GM23338 (cell line): ENCODE measurements at regions not wholly inside any gene's neighbourhood (a gene's known extent, or its start where the extent isn't known, plus 50 kb on each side); places are given as distances from the start of the nearest gene placed in this dataset.

Experiments
- ATAC-seq: fragments of 200-7000 bp; cut with Tn5 transposase; 3 replicates; pipeline ENCODE4 v1.9.1; 2020
- DNase-seq: peaks from one replicate; pipeline ENCODE4 v3.0.0-alpha.2; 2015; ENCODE audit warnings: low spot score
- H2AFZ ChIP-seq: fragments of 200-600 bp; sonication (generic); 2 replicates; pipeline ENCODE4 v1.8.0; 2016; ENCODE audit warnings: antibody characterized with exemption, mild to moderate bottlenecking, moderate library complexity
- H3F3A ChIP-seq: fragments of 200-600 bp; sonication (generic); replicated peaks from 2 replicates; pipeline ENCODE4 v1.8.0; 2017; ENCODE audit warnings: antibody characterized with exemption, mixed run types, low read depth
- H3K27ac ChIP-seq: fragments of 200-600 bp; sonication (generic); 2 replicates; pipeline ENCODE4 v1.6.1; 2016; ENCODE audit warnings: low read depth
- H3K27me3 ChIP-seq: fragments of 200-600 bp; sonication (generic); 2 replicates; pipeline ENCODE4 v1.8.0; 2016; ENCODE audit warnings: mild to moderate bottlenecking, mixed run types, moderate library complexity; ENCODE audit not compliant: insufficient read depth
- H3K36me3 ChIP-seq: fragments of 200-600 bp; sonication (generic); 2 replicates; pipeline ENCODE4 v1.8.0; 2016; ENCODE audit warnings: mild to moderate bottlenecking; ENCODE audit not compliant: insufficient read depth
- H3K4me1 ChIP-seq: fragments of 200-600 bp; sonication (generic); 2 replicates; pipeline ENCODE4 v1.8.0; 2016; ENCODE audit warnings: mild to moderate bottlenecking, moderate library complexity; ENCODE audit not compliant: insufficient read depth
- H3K4me2 ChIP-seq: fragments of 200-600 bp; sonication (generic); 2 replicates; pipeline ENCODE4 v1.7.1; 2017; ENCODE audit warnings: mixed run types
- H3K4me3 ChIP-seq: fragments of 200-600 bp; sonication (generic); 2 replicates; pipeline ENCODE4 v1.6.1; 2016; ENCODE audit warnings: mixed run types
- H3K79me2 ChIP-seq: fragments of 200-600 bp; sonication (generic); replicated peaks from 2 replicates; pipeline ENCODE4 v1.8.0; 2017; ENCODE audit warnings: mild to moderate bottlenecking; ENCODE audit not compliant: insufficient read depth
- H3K9me2 ChIP-seq: fragments of 200-600 bp; sonication (generic); 2 replicates; pipeline ENCODE4 v1.8.0; 2017; ENCODE audit not compliant: insufficient read depth
- H4K20me1 ChIP-seq: fragments of 200-600 bp; sonication (generic); replicated peaks from 2 replicates; pipeline ENCODE4 v1.8.0; 2017; ENCODE audit warnings: mild to moderate bottlenecking; ENCODE audit not compliant: insufficient read depth
- H3K27ac Mint-ChIP-seq: 2 replicates; pipeline ENCODE4 v1.8.0; 2020; ENCODE audit warnings: inconsistent platforms, mild to moderate bottlenecking, moderate library complexity, mixed read lengths
- H3K27me3 Mint-ChIP-seq: 3 replicates; pipeline ENCODE4 v1.8.0; 2022; ENCODE audit warnings: low read depth, mild to moderate bottlenecking, moderate library complexity, mixed read lengths, inconsistent platforms; ENCODE audit not compliant: insufficient read depth, poor library complexity
- H3K36me3 Mint-ChIP-seq: 3 replicates; pipeline ENCODE4 v1.8.0; 2021; ENCODE audit warnings: low read depth, mild to moderate bottlenecking, inconsistent platforms, moderate library complexity, mixed read lengths
- H3K4me1 Mint-ChIP-seq: 3 replicates; pipeline ENCODE4 v1.8.0; 2020; ENCODE audit warnings: mild to moderate bottlenecking, inconsistent platforms, mixed read lengths
- H3K4me3 Mint-ChIP-seq: 3 replicates; pipeline ENCODE4 v1.8.0; 2021; ENCODE audit warnings: moderate library complexity, mild to moderate bottlenecking, inconsistent platforms, mixed read lengths
- H3K9me3 Mint-ChIP-seq: 3 replicates; pipeline ENCODE4 v1.8.0; 2020; ENCODE audit warnings: moderate library complexity, mild to moderate bottlenecking, inconsistent platforms, mixed read lengths
- CREB1 ChIP-seq: fragments of 250-450 bp; sonication (Bioruptor Pico); IDR thresholded peaks from 2 replicates; pipeline ENCODE4 v1.5.0; 2020; ENCODE audit warnings: low read depth, mild to moderate bottlenecking, moderate library complexity
- ETS1 ChIP-seq: IDR thresholded peaks from 2 replicates; pipeline ENCODE4 v1.6.1; 2016; ENCODE audit warnings: antibody characterized with exemption
- EZH2 ChIP-seq: fragments of 200-600 bp; sonication (generic); IDR thresholded peaks from one replicate; pipeline ENCODE4 v1.8.0; 2017; ENCODE audit warnings: antibody characterized with exemption, mild to moderate bottlenecking, low read depth; ENCODE audit not compliant: unreplicated experiment
- EZH2phosphoT487 ChIP-seq: fragments of 200-600 bp; sonication (generic); IDR thresholded peaks from one replicate; pipeline ENCODE4 v1.8.1; 2018; ENCODE audit warnings: antibody characterized with exemption; ENCODE audit not compliant: unreplicated experiment
- JUNB ChIP-seq: IDR thresholded peaks from one replicate; pipeline ENCODE4 v1.6.1; 2016; ENCODE audit warnings: antibody characterized with exemption; ENCODE audit not compliant: unreplicated experiment
- NANOG ChIP-seq: IDR thresholded peaks from 2 replicates; pipeline ENCODE4 v1.6.1; 2016; ENCODE audit warnings: antibody characterized with exemption, borderline replicate concordance
- POLR2AphosphoS5 ChIP-seq: IDR thresholded peaks from 2 replicates; pipeline ENCODE4 v1.6.1; 2016; ENCODE audit warnings: antibody characterized with exemption, low read depth
- REST ChIP-seq: IDR thresholded peaks from one replicate; pipeline ENCODE4 v1.6.1; 2018; ENCODE audit warnings: antibody characterized with exemption; ENCODE audit not compliant: unreplicated experiment
- ZNF114 ChIP-seq: fragments of 250-450 bp; sonication (Bioruptor Pico); IDR thresholded peaks from 2 replicates; pipeline ENCODE4 v1.5.0; 2020; ENCODE audit warnings: mild to moderate bottlenecking, moderate library complexity
- TF ChIP-seq, protein P1 (sequence below), 2 experiments: fragments of 200-600 bp in 1 of 2; sonication (generic) in 1 of 2; conservative IDR thresholded peaks; 2 replicates each; pipeline versions ENCODE4 v1.5.1 to v1.6.1; 2016 to 2017; ENCODE audit warnings: antibody characterized with exemption in 2 of 2, low read depth in 2 of 2, mild to moderate bottlenecking in 2 of 2, moderate library complexity in 1 of 2

- Histone ChIP-seq H3K79me2 (no peaks in the 10 kb centered on the region), H4K20me1 (no peaks in the 10 kb centered on the region), H2AFZ (no peak overlapping the region), H3K9me2 (no peaks in the 10 kb centered on the region), H3F3A (no peaks in the 10 kb centered on the region), H3K27ac (no peak overlapping the region), H3K4me2 (peak overlapping the region; percentile 82), H3K4me1 (no peaks in the 10 kb centered on the region; the same call in 1 of the 2 replicates), H3K27me3 (0 out of 2 replicates have a peak, but pooled peaks cover 9% of the 10 kb centered on the region), H3K36me3 (no peaks in the 10 kb centered on the region), H3K4me3 (peak overlapping the region; percentile 51)
- Mint-ChIP-seq H3K36me3 (peaks cover 3% of the 10 kb centered on the region; the same call in 1 of the 3 replicates), H3K27ac (no peak overlapping the region), H3K4me1 (peaks cover 3% of the 10 kb centered on the region; the same call in 1 of the 3 replicates), H3K9me3 (peaks cover 5% of the 10 kb centered on the region), H3K27me3 (peaks cover 22% of the 10 kb centered on the region), H3K4me3 (peak overlapping the region; percentile 78)
- ATAC-seq = peak; percentile 8; the same call in 1 of the 3 replicates
- no peak for DNase-seq
- TF ChIP-seq POLR2AphosphoS5 (no peak), ETS1 (no peak), CREB1 (CRISPR knock-in tag) (no peak), NANOG (no peak), REST (no peak), ZNF114 (no peak), JUNB (no peak), EZH2phosphoT487 (no peak), EZH2 (no peak)
- TF ChIP-seq, protein P1, sequence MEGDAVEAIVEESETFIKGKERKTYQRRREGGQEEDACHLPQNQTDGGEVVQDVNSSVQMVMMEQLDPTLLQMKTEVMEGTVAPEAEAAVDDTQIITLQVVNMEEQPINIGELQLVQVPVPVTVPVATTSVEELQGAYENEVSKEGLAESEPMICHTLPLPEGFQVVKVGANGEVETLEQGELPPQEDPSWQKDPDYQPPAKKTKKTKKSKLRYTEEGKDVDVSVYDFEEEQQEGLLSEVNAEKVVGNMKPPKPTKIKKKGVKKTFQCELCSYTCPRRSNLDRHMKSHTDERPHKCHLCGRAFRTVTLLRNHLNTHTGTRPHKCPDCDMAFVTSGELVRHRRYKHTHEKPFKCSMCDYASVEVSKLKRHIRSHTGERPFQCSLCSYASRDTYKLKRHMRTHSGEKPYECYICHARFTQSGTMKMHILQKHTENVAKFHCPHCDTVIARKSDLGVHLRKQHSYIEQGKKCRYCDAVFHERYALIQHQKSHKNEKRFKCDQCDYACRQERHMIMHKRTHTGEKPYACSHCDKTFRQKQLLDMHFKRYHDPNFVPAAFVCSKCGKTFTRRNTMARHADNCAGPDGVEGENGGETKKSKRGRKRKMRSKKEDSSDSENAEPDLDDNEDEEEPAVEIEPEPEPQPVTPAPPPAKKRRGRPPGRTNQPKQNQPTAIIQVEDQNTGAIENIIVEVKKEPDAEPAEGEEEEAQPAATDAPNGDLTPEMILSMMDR (conservative IDR thresholded peaks at IDR 0.05; ENCODE audit: low read depth in 2 of 2) = no peak
Measured at GRCh38 chr1:161421456-161421855, 53.8 kb upstream of the CFAP126 start.
